ENCODE measurements at regions not wholly inside any gene's neighbourhood (a gene's known extent, or its start where the extent isn't known, plus 50 kb on each side); places are given as distances from the start of the nearest gene placed in this dataset.

GRCh38 chr13:73321043-73321442, 262.2 kb downstream of the KLF5 start:
- H3K27ac ChIP-seq (ENCODE audit: low read length), result no peak overlapping the region
- TF ChIP-seq SIN3A (IDR thresholded peaks at IDR 0.05; ENCODE audit: borderline replicate concordance, insufficient read depth, low read depth, low read length), result no peak
- TF ChIP-seq CTCF (IDR thresholded peaks at IDR 0.05), result no peak
- TF ChIP-seq REST (IDR thresholded peaks at IDR 0.05; ENCODE audit: insufficient read depth in 1 of 2, low read depth in 2 of 2, low read length in 1 of 2), result no peak
- TF ChIP-seq TCF7L2 (IDR thresholded peaks at IDR 0.05; ENCODE audit: low read depth, low read length), result no peak
- no peak for TF ChIP-seq POLR2AphosphoS5 (IDR thresholded peaks at IDR 0.05; ENCODE audit: low read depth, low read length)
- POLR2A ChIA-PET, result no interaction called here
- no peak overlapping the region for H3K4me3 ChIP-seq (ENCODE audit: low read depth in 2 of 2, low read length in 2 of 2)
- no peak for ATAC-seq
- DNase-seq (ENCODE audit: low read depth, low spot score), result no peak
- H3K9me3 ChIP-seq (ENCODE audit: control insufficient read depth, insufficient read depth, low read depth, low read length), result no peaks in the 10 kb centered on the region
- intact Hi-C loops (cut with micrococcal nuclease; ENCODE audit: unreplicated experiment) (no loop called here), in situ Hi-C loops (cut with HindIII; ENCODE audit: low pct_unique_long_range_greater_than_20kb, low sequenced_read_pairs) (no loop called here)
- CTCF ChIA-PET, result no interaction called here
- H3K36me3 ChIP-seq (ENCODE audit: control insufficient read depth, insufficient read depth, low read length), result no peaks in the 10 kb centered on the region
- no peaks in the 10 kb centered on the region for H3K27me3 ChIP-seq (ENCODE audit: control insufficient read depth, insufficient read depth, low read length)
- no TSS peak for BruUV-seq (replicated peaks)
- no peaks in the 10 kb centered on the region for H3K4me1 ChIP-seq (ENCODE audit: control insufficient read depth, insufficient read depth, low read length)

- intact Hi-C loops (cut with micrococcal nuclease; ENCODE audit: unreplicated experiment), result no loop called here
Measured at GRCh38 chr13:73317140-73317539, 258.3 kb downstream of the KLF5 start.

More at GRCh38 chr13:73317140-73317539, 258.3 kb downstream of the KLF5 start:
- Histone ChIP-seq H3K27me3 (ENCODE audit: control insufficient read depth, insufficient read depth, low read length) (no peaks in the 10 kb centered on the region), H3K4me3 (ENCODE audit: low read depth in 2 of 2, low read length in 2 of 2) (no peak overlapping the region), H3K27ac (ENCODE audit: low read length) (no peak overlapping the region), H3K4me1 (ENCODE audit: control insufficient read depth, insufficient read depth, low read length) (no peaks in the 10 kb centered on the region), H3K9me3 (ENCODE audit: control insufficient read depth, insufficient read depth, low read depth, low read length) (no peaks in the 10 kb centered on the region), H3K36me3 (ENCODE audit: control insufficient read depth, insufficient read depth, low read length) (no peaks in the 10 kb centered on the region)
- in situ Hi-C loops (cut with HindIII; ENCODE audit: low pct_unique_long_range_greater_than_20kb, low sequenced_read_pairs), result no loop called here
- ChIA-PET CTCF (no interaction called here), POLR2A (no interaction called here)
- TF ChIP-seq SIN3A (IDR thresholded peaks at IDR 0.05; ENCODE audit: borderline replicate concordance, insufficient read depth, low read depth, low read length) (no peak), POLR2AphosphoS5 (IDR thresholded peaks at IDR 0.05; ENCODE audit: low read depth, low read length) (no peak), REST (IDR thresholded peaks at IDR 0.05; ENCODE audit: insufficient read depth in 1 of 2, low read depth in 2 of 2, low read length in 1 of 2) (no peak), CTCF (IDR thresholded peaks at IDR 0.05) (no peak)
- ATAC-seq (no peak), DNase-seq (ENCODE audit: low read depth, low spot score) (no peak)
- no TSS peak for BruUV-seq (replicated peaks)
